RWPE2 (cell line): ENCODE measurements at regions not wholly inside any gene's neighbourhood (a gene's known extent, or its start where the extent isn't known, plus 50 kb on each side); places are given as distances from the start of the nearest gene placed in this dataset.

Experiments used
- ATAC-seq: fragments of 200-7000 bp; cut with Tn5 transposase; 3 replicates; pipeline ENCODE4 v1.9.1; 2021; ENCODE audit warnings: low read depth
- DNase-seq: peaks from one replicate; pipeline ENCODE4 v3.0.0-alpha.2; 2020; ENCODE audit warnings: low spot score
- H3K27ac ChIP-seq: fragments of 450-650 bp; 2 replicates; pipeline ENCODE4 v1.5.1; 2017; ENCODE audit warnings: mild to moderate bottlenecking; ENCODE audit not compliant: poor library complexity, severe bottlenecking
- H3K27me3 ChIP-seq: fragments of 250-450 bp; sonication (Bioruptor Pico); 2 replicates; pipeline ENCODE4 v1.5.1; 2021; ENCODE audit warnings: mild to moderate bottlenecking, moderate library complexity; ENCODE audit not compliant: insufficient read depth, poor library complexity, severe bottlenecking
- H3K36me3 ChIP-seq: fragments of 250-450 bp; sonication (Bioruptor Pico); 2 replicates; pipeline ENCODE4 v1.5.1; 2020; ENCODE audit warnings: low read depth, mild to moderate bottlenecking, moderate library complexity
- H3K4me1 ChIP-seq: fragments of 250-450 bp; sonication (Bioruptor Pico); 2 replicates; pipeline ENCODE4 v1.5.1; 2021; ENCODE audit warnings: mild to moderate bottlenecking, moderate library complexity; ENCODE audit not compliant: insufficient read depth, poor library complexity, severe bottlenecking
- H3K4me3 ChIP-seq: fragments of 250-450 bp; sonication (Bioruptor Pico); 2 replicates; pipeline ENCODE4 v1.5.1; 2021; ENCODE audit warnings: mild to moderate bottlenecking, moderate library complexity; ENCODE audit not compliant: severe bottlenecking
- H3K9me3 ChIP-seq: fragments of 250-450 bp; sonication (Bioruptor Pico); 2 replicates; pipeline ENCODE4 v1.5.1; 2021; ENCODE audit warnings: mild to moderate bottlenecking, moderate library complexity; ENCODE audit not compliant: severe bottlenecking
- TF ChIP-seq, protein P1 (sequence below): fragments of 450-650 bp; IDR thresholded peaks from one replicate; pipeline ENCODE4 v1.5.1; 2017; ENCODE audit warnings: mild to moderate bottlenecking, moderate library complexity; ENCODE audit not compliant: poor library complexity, severe bottlenecking

DNA sequence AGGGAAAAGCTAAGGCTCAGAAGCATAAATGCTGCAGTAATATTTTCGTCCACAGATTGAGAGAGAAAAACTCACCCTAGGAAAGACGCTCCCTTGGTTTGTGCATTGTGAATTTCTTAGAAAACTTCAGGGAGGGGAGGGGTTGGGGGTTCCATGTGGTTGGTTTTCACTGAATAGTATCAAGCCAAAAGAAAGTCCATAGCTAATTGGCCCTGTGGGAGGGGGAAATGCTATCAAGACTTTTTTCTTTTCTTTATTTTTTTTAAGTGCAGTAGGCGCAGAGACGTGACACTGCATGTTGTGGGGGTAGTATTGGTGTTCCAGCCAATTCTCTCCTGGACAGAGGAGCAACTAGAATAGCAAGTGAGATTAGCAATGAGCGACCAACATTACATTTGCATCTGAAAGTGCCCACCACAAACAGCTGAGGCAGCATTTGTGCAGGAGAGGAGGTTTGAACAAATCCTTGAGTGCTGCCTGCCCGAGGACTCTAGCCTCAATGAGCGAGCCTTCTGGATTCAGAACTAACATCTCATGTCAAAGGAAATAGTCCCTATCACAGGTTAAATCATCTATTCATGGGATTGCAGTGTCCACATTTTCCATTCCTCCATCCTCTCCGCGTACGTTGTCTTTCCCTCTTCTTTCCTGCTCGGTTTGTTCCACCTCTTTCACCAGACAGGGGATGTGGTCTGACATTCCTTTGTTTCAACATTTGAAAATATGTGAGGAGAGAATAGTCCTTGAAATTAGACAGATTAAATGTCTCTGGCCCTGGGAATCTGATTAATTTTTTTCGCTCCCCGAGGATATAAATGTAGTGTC, 118.0 kb upstream of the MARK1 start:
- Histone ChIP-seq H3K36me3 (no peaks in the 10 kb centered on the region), H3K27me3 (no peaks in the 10 kb centered on the region), H3K27ac (no peak overlapping the region), H3K9me3 (no peaks in the 10 kb centered on the region), H3K4me1 (no peaks in the 10 kb centered on the region), H3K4me3 (no peak overlapping the region)
- TF ChIP-seq, protein P1, sequence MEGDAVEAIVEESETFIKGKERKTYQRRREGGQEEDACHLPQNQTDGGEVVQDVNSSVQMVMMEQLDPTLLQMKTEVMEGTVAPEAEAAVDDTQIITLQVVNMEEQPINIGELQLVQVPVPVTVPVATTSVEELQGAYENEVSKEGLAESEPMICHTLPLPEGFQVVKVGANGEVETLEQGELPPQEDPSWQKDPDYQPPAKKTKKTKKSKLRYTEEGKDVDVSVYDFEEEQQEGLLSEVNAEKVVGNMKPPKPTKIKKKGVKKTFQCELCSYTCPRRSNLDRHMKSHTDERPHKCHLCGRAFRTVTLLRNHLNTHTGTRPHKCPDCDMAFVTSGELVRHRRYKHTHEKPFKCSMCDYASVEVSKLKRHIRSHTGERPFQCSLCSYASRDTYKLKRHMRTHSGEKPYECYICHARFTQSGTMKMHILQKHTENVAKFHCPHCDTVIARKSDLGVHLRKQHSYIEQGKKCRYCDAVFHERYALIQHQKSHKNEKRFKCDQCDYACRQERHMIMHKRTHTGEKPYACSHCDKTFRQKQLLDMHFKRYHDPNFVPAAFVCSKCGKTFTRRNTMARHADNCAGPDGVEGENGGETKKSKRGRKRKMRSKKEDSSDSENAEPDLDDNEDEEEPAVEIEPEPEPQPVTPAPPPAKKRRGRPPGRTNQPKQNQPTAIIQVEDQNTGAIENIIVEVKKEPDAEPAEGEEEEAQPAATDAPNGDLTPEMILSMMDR, result no peak
- ATAC-seq (no peak), DNase-seq (no peak)

DNA sequence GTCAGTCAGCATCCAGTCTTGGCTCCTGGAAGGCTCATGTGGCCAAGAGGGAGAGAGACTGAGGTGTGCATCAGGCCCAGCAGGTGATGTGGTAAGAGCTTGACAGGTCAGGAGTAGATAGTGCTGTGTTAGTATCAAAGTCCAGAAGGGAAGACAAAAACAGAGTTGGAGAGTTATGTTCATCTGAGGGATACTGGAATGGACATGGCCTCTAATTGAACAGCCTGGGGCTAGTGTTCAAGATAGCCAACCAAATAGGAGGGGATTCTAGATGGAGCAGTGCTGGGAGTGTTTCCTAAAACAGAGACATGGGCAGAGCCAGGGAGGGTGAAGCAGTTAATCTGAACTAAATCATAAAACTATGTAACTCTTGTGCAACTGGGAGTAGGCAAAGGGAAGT, 120.7 kb upstream of the MARK1 start:
- ATAC-seq (no peak), DNase-seq (no peak)
- Histone ChIP-seq H3K9me3 (no peaks in the 10 kb centered on the region), H3K4me3 (no peak overlapping the region), H3K27ac (no peak overlapping the region), H3K36me3 (no peaks in the 10 kb centered on the region), H3K27me3 (no peaks in the 10 kb centered on the region), H3K4me1 (no peaks in the 10 kb centered on the region)
- TF ChIP-seq, protein P1, result no peak

DNA sequence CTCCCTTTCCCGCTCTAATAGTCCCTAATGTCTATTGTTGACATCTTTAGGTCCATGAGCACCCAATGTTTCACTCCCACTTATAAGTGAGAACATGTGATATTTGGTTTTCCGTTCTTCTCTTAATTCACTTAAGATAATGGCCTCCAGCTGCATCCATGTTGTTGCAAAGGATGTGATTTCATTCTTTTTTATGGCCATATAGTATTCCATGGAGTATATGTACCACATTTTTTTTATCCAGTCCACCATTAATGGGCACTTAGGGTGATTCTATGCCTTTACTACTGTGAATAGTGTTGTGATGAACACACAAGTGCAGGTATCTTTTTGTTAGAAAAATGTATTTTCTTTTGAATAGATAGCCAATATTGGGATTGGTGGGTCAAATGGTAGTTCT, 126.0 kb upstream of the RAB3GAP2 start:
- TF ChIP-seq, protein P1, result no peak
- H3K36me3 ChIP-seq, result no peaks in the 10 kb centered on the region
- DNase-seq, result no peak
- no peak overlapping the region for H3K4me3 ChIP-seq
- H3K27me3 ChIP-seq, result no peaks in the 10 kb centered on the region
- ATAC-seq, result no peak
- H3K27ac ChIP-seq, result no peak overlapping the region
- H3K4me1 ChIP-seq, result no peaks in the 10 kb centered on the region
- no peaks in the 10 kb centered on the region for H3K9me3 ChIP-seq

DNA sequence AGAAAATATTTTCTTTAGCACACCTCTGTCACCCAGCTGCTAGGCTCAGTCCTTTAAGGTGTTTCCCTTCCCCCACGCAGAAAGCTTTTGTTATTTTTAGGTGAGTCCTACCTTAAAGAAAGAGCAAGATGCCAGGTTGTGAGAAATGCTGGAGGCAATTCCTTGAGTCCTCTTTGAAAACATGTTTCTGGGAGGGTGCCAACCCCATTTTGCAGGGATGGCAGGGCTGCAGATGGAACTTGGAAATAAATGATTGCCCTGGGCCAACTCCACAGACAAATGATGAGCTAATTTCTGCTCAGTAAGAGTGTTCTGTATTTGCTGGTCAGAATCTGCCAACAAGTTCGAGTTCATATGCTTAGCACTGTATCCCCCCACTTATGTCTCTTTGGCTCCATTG, 119.2 kb upstream of the RAB3GAP2 start:
- Histone ChIP-seq H3K27me3 (no peaks in the 10 kb centered on the region), H3K36me3 (no peaks in the 10 kb centered on the region), H3K4me1 (no peaks in the 10 kb centered on the region), H3K27ac (no peak overlapping the region), H3K4me3 (no peak overlapping the region), H3K9me3 (no peaks in the 10 kb centered on the region)
- TF ChIP-seq, protein P1, result no peak
- ATAC-seq (no peak), DNase-seq (no peak)

DNA sequence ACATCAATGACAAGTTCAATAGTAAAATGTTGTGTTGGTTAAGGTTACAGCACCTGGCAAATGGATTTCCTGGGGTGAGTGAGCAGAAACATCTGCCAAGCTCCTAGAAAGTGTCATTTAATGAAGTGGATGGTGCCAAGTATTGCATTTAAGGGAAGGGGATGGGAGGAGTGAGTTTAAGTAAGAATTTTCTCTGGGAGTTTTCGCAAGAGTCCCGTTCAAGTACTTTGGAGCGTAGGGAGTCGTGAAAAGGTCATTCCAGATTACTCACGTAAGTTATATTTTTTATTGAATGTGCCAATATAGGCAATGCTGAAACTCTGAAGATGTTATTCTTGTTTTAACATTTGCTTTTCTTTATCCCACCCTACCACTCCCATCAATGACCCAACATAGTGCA, 117.4 kb upstream of the RAB3GAP2 start:
- Histone ChIP-seq H3K9me3 (no peaks in the 10 kb centered on the region), H3K27me3 (no peaks in the 10 kb centered on the region), H3K27ac (no peak overlapping the region), H3K4me1 (no peaks in the 10 kb centered on the region), H3K4me3 (no peak overlapping the region), H3K36me3 (no peaks in the 10 kb centered on the region)
- ATAC-seq, result no peak
- TF ChIP-seq, protein P1, result no peak
- DNase-seq, result no peak
